NCI-H524 treated with DMSO at 0.1 percent for 48 hours (cell line): ENCODE measurements at regions not wholly inside any gene's neighbourhood (a gene's known extent, or its start where the extent isn't known, plus 50 kb on each side); places are given as distances from the start of the nearest gene placed in this dataset.
"Not testable (repeated sequence)": the region's sequence is repeated elsewhere in the genome, so short reads cannot be mapped to it uniquely, and the experiment has no call there.

Source experiments
- DNase-seq: peaks from one replicate; lab custom pipeline; 2025; lab: John Stamatoyannopoulos, UW

DNA sequence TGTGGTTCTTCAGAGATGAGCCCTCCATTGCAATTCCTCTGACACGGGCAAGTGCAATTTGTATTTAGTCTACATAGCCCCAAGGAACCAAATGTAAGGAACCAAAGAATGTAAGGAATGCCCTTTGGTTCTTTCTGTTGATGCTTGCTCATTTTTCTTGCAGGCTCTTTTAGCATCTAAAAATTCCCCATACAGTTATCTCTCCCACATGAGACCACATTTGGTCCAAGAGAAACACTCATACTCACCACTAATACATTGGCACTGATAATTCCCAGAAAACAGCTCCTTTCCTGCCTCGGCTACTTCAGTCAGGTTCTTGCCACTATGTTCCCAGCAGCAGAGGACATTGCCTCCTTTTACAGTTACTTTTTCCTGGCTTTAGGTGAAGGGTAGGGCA, 332.6 kb downstream of the AEBP2 start:
- DNase-seq = no peak

DNA sequence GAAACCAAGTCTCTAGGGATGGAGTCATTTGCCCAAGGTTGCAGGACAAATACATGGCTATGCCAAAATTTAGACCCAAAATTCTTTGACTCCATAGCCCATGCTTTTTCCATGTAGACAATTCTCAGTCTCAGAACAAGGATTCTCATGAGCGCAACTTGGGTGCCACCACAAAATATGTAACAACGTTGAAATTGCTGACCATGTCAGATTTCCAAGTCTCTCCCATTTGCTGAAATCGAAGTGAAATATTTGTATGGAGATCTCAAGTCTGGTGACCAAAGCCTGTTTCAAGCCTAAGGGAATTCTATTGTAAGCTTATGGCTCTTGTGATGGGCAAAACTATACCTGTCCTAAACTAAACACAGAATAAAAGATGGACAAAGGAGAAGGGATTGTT, 333.5 kb downstream of the AEBP2 start:
- DNase-seq = no peak

DNA sequence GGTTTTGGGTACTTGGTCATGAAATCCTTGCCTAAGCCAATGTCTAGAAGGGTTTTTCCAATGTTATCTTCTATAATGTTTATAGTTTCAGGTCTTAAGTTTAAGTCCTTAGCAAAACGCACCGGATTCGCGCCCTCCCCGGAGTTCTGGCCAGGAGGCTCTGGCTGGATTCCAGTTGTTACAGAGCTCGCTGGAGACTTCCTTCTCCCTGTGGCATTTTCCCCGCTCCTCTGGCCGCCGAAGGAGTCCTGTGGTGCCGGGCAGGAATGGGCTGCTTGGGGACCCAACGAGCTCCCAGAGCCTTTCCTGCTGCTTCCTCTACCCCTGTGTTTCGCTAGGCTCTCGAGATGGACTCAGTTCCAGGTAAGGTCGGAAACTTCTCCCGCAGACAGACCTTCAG, 335.9 kb downstream of the AEBP2 start:
- no peak for DNase-seq

DNA sequence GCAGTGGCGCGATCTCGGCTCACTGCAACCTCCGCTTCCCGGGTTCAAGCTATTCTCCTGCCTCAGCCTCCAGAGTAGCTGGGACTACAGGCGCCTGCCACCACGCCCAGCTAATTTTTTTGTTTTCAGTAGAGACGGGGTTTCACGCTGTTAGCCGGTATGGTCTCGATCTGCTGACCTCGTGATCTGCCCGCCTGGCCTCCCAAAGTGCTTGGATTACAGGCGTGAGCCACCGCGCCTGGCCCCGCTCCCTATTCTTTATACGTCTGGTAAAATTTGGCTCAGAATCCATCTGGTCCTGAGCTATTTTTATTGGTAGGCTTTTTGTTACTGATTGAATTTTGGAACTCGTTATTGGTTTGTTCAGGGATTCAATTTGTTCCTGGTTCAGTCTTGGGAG, 336.7 kb downstream of the AEBP2 start:
- DNase-seq = not testable (repeated sequence)

DNA sequence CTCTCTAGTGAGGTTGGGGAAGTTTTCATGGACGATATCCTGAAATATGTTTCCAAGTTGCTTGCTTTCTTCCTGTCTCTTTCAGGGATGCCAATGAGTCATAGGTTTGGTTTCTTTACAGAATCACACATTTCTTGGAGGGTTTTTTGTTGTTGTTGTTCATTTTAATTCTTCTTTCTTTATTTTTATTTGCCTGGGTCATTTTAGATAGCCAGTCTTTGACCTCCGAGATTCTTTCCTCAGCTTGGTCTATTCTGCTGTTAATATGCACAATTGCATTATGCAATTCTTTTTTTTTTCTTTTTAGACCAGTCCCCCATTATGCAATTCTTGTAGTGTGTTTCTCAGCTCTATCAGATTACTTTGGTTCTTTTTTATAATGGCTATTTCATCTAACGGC, 338.9 kb downstream of the AEBP2 start:
- no peak for DNase-seq

DNA sequence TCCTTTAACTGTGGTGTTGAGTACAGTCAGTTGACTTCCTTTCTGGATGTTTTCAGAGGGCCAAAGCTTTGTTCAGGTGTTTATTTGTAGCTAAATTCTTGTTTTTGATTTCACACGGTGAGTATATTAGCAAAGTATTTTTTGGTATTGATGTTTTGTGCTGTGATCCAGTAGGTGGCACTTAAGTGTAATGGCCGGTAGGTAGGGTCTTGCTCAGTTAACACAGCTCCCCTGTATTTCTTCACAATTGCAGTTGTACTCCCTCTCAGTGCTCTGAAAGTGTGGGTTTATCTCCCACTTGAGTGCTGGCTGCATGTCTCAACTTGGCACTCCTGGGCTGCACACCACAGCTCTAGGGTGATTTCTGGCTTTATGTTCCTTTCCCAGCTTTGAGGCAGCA, 339.5 kb downstream of the AEBP2 start:
- DNase-seq = no peak

DNA sequence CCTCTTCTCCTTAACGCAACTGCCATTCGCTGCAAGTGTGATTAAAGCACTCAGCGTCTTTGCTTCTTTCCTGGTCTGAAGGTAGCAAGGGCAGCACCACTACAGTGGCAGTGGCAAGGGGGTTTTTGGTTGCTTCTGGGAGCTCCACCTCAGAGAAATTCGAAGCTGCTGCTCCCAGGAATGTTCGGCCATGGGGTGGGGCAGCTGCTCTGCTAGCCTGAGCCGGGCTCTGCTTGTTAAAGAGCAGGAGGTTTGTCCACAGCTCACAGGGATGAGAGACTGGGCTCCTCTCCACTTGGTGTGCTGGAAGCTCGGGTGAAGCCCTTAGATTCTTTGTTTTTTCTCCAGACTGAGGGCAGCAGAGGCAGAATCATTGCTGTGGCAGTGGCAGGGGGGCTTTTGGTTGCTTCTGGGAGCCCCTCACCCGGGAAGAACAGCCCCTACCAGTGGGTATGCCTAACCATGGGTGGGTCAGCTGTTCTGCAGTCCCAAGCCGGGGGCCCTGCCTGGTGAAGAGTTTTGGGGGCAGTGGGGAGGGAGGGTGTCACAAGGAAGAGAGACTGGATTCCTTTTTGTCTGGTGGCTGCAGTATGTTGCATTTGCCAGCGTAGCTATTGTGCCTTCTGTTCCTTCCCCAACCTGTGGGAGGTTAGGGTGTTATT, 340.2 kb downstream of the AEBP2 start:
- DNase-seq = no peak

DNA sequence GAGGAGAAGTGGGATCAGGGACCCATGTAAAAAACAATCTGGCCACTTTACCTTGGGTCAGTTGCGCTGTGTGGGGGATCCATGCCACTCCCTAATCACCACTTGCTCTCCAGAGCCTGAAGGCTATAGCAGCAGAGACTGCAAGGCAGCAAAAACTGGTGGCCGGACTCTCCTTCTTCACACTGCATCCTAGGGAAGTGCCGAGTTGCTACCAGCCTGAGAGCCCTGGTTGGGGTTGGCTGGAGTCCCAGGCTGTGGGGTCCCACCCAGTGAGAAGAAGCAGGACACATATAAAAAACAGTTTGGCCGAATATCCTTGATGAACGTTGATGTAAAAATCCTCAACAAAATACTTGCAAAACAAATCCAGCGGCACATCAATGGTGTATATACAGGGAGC, 341.2 kb downstream of the AEBP2 start:
- no peak for DNase-seq

DNA sequence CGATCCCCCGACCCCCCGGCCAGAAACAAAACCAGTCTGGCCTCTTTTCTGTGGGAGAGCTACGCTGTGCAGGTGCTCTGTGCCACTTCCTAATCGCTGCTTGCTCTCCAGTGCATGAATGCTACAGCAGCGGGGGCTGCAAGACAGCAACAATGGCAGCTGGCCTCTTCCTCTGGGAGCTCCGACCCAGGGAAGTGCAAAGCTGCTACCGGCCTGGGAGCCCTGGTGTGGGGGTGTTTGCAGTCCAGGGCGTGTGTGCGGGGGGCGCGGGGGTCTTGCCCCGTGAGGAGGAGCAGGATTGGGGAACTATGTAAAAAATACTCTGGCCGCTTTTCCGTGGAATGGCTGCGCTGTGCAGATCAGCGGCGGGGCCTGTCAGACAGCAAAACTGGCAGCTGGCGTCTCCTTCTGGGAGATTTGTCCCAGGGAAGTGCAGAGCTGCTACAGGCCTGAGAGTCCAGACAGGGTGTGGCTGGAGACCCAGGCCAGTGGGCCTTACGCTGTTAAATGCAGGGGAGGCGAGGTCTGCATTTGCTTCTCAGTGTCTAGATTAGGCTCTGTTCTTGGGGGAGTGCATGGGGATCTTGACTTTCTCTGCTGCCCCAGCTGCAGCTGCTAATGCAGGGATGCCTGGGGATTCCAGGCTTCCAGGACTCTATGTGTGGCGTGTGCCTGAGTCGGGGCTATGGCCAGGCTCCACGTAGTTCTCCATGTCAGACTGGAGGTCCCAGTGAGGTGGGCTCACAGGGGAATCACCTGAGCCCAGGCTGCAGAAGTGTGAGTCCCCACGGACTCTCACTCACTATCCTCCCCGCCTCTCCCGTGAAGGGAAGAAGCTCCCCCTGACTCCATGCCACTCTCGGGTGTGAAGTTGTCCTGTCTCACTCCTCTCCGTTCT, 344.5 kb downstream of the AEBP2 start:
- DNase-seq = peak; percentile 27

DNA sequence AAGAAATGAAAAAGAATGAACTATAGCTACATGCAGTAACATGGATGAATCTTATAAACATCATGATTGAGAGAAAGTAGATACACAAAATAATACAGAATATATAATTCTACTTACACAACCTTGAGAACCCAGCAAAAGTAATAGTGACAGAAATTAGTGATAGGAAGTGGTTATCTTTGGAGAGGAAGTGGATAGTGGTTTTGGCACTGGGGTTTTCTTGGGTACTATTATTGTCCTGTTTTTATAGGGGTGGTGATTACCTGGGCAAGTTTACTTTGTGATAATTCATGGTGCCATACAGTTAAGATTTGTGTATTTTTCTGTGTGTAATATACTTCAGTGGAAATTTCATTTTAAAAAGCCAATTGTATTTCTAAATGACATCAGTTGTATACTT, 352.7 kb downstream of the AEBP2 start:
- DNase-seq = no peak

DNA sequence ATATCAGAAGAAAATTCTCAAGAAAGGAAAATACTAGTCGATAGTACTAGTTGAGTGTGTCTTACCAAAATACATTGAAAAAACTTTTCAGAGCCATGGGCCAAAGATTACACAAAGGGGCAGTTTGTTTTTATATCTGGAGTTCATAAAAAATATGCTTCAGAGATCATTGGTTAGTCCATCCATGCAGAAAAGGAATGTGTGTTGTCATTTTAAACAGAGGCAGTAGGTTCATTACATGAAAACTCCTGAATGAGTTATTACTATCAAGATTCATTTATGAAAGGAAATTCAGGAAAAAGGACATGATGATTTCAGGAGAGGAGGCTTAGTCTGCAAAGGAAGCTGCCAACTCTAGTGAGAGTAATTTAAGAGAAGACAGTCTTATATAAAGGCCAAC, 354.8 kb downstream of the AEBP2 start:
- no peak for DNase-seq

DNA sequence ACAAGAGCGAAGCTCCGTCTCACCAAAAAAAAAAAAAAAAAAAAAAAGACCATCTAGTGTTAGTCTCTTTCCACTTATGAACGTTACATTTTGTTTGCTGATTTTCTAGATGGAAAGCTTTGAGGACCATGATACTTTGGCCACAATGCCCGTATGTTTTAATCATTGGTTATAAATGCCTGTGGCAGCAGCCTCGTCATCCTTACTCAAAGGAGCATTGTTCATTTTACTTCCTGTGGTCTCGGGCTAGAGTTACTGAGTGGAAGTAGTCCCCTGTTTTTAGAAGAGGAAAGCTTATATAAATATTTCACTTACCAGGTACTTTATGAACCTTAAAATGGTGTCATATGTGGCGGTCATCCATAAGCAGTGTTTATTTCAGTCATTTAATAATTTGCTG, 359.9 kb downstream of the AEBP2 start:
- no peak for DNase-seq

DNA sequence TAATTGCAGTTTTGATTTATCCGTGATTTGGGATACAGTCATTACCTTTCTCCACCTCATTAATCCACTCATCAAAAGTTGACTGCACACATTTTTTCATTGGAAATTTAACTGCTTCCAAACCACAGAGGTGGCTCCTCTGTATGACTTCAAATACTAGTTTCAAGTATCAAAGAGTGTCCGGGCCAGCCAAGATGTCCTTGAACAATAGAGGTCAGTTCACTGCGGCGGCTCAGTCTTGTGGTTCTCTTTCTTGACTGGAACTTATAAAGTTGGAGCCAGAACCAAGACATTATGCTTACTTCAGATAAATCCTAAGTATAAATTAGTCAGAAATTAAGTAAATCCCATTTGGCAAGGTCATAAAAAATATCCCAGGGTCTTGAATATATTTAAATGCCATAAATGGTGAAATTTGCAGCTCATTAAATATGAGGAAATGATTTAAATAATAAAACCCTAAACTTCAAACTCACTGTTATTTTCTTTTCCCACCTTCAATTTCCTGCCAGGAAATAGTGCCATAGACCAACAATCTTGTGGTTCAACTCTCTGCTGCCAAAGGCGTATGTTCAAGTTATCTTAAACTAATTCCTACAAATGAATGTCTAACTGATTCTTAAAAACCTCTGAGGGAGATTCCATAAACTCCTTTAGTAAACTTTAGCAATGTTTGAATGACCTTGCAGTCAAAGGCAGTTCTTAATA, 360.8 kb downstream of the AEBP2 start:
- DNase-seq = no peak

DNA sequence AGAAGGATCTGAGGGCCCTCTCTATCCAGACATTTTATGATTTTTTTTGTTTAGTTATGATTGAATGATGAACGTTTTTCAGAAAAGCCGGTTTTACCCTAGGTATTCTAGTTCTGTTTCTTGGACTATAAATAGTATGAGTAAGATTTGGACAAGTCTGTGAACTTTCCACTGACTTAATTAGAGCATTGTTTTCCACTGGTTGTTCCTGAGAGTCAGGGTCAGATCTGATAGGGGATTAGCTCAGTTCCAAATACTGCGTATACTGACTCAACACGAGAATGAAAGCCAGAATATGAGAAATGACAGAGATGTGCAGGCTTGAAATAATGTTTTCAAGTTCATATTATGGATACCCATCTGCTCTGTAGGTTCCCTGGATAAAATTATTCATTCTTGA, 361.6 kb downstream of the AEBP2 start:
- DNase-seq = no peak

DNA sequence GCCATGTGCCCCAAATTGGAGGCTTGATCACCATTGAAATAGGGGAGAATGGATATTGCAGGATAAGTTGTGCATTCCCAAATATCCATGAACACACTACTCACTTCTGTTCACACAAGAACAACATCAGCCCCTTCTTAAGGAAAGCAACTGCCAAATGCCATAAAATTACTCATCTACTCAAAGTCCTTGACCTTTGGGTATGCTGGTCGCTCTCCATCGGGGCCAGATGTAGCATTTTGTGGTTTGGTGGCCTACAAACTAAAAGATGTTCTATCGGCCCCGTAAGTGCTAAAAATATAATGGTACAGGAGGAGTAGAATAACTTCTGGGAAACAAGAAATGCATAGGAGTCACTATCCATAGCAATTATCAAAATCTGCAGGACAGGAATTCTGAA, 362.6 kb downstream of the AEBP2 start:
- no peak for DNase-seq

DNA sequence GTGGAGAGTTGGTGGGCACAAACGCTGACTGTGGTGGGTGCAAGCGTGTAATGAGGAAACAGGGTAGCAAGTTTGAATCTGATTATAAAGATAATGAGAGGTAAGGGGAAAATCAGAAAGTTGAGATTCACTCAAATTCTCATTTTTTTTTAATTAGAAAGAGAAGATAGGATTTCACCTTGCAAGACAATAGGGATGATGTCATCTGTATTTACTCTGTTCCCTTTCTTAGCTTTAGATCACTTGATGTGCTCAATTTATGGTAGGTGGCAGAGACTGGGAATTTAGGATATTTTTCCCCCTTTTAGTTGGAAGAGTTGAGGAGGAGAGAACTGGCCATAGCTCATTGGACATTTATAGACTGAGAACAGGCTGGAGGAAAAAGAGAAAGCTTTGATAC, 363.6 kb downstream of the AEBP2 start:
- no peak for DNase-seq

DNA sequence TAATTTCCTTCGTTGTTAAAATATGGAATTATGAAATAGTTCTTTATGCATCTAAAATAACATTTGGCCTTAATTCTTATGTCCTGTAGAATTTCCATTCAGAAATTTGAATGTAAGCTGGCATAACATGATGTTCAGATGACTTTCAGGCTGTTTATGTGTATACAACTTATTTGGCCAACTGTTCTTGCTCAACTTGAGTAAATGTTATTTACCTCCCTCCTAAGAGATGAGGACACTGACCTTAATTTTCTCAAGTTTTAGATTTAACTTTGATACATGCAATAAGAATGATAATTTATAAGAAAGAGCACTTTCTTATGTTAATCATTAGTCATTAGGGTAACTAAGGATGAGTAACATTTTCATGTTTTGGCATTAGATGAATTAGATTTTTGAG, 365.4 kb downstream of the AEBP2 start:
- no peak for DNase-seq

DNA sequence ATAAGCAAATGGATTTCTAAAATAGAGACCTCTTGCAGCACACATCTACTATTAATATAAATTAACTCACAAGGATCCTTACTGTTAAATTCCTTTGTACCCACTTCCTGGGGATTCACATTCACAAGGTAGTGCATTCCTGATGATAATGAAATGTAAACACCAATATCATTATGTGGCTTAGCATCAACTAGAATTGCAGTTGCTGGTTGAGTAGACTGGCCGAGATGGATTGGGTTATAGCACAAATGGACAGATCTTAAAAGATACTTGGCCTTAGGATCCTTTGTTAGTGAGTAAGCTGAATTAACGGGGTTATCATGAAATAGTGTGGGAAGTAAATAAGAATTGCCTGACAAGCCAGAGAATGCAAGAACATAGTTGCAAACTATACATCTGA, 369.1 kb downstream of the AEBP2 start:
- no peak for DNase-seq

DNA sequence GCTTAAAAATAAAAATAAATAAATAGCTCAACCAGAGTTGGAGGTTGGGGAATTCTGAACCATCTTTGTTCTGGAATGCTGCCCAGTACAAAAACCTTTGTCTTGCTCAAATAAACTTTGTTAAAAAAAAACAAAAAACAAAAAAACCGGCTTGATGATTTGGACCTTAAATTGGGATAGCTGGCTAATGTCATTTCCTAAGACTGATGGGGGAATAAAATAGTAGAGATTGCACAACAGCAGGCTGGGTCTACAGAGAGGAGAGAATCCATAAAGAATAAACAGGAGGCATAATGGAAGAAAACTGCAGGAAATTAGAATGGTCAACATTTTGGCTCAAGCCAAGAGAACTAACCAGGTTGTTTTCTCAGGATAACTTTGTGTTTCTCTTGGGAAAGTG, 370.9 kb downstream of the AEBP2 start:
- DNase-seq = no peak

DNA sequence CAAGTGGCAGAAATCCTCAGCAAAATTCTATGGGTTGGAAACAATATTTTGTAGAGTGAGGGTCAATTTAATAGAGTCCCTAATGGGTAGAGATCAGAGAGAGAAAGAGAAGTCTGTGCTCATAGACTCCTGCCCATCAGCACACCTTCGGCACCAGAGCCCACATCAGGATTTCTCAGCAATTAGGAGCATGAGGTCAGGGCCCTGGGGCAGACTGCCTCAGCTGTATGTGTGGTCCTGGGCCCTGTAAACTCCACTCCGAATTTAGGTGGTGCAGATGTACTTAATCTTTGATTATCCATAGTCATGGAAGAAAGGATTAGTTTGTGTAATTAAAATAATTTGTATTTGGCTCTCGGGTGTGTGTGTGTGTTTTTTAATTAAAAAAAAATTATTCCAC, 372.6 kb downstream of the AEBP2 start:
- DNase-seq = no peak

DNA sequence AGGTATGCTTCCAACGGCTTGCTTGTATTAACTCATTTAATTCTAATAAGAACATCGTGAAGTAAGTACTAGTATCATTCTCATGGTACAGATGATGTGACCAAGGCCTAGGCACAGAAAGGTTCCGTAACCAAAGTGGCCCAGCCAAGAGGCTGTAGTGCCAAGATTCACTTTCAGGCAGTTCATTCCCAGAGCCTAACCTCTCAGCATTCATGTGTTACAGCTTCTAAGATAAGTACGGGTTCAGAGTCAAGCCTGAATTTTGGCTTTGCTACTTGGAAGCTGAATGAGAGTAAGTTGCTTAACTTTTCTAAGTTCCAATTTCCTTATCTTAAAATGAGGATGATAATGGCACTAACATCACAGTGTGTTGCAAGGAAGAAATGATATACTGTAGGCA, 379.9 kb downstream of the AEBP2 start:
- DNase-seq = no peak

DNA sequence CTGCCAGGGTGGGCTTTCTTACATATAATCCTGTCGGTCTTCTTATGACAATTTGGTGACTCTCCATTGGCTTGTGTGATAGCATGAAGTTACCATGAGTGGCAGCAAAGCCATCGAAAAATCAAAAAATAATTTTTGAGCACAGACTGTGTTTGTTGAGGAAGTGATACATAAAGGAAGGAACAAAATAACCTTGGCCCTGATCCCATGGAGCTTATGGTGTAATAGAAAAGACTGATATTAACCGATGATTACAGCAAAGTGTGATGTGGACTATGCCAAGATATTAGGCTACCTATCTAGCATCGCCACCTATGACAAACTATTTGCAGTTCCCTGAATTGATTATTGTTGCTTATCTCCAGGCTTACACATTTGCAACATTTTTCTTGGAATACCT, 383.2 kb downstream of the AEBP2 start:
- no peak for DNase-seq

DNA sequence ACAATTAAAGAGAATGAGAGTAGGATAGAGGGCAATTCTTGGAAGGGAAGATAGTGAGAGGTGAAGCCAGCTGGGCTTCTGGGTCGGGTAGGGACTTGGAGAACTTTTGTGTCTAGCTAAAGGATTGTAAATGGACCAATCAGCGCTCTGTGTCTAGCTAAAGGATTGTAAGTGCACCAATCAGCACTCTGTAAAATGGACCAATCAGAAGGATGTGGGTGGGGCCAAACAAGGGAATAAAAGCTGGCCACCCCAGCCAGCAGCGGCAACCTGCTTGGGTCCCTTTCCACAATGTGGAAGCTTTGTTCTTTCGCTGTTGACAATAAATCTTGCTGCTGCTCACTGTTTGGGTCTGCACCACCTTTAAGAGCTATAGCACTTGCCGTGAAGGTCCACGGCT, 384.0 kb downstream of the AEBP2 start:
- DNase-seq = not testable (repeated sequence)
